Activated B cell treated with CpG ODN at 0.5 μM for 24 hours (primary cell): ENCODE measurements at regions not wholly inside any gene's neighbourhood (a gene's known extent, or its start where the extent isn't known, plus 50 kb on each side); places are given as distances from the start of the nearest gene placed in this dataset.

ENCODE experiments used
- ATAC-seq: fragments of 200-7000 bp; cut with Tn5 transposase; one replicate; pipeline ENCODE4 v1.10.0; 2021; ENCODE audit warnings: low read depth, mild to moderate bottlenecking, moderate library complexity
- CTCF ChIA-PET: fragments of 350-600 bp; sonication (Branson Sonifier 250); formaldehyde crosslinking; loops from one replicate; lab custom pipeline; 2021; ENCODE audit warnings: antibody characterized with exemption; lab: Charles Lee
- POLR2A ChIA-PET: fragments of 350-600 bp; sonication (Branson Sonifier 250); formaldehyde crosslinking; loops from one replicate; lab custom pipeline; 2021; ENCODE audit warnings: antibody characterized with exemption; lab: Charles Lee
- DNase-seq: peaks from one replicate; pipeline ENCODE4 v3.0.0; 2022
- H3K27ac Mint-ChIP-seq: one replicate; pipeline ENCODE4 v1.8.0; 2020; ENCODE audit warnings: mixed read lengths
- H3K27me3 Mint-ChIP-seq: one replicate; pipeline ENCODE4 v1.8.0; 2021; ENCODE audit warnings: mixed read lengths
- H3K36me3 Mint-ChIP-seq: one replicate; pipeline ENCODE4 v1.8.0; 2021; ENCODE audit warnings: low read depth, mixed read lengths
- H3K4me1 Mint-ChIP-seq: one replicate; pipeline ENCODE4 v1.8.0; 2021; ENCODE audit warnings: mixed read lengths
- H3K4me3 Mint-ChIP-seq: one replicate; pipeline ENCODE4 v1.8.0; 2020; ENCODE audit warnings: mild to moderate bottlenecking, mixed read lengths
- H3K9me3 Mint-ChIP-seq: one replicate; pipeline ENCODE4 v1.8.0; 2020; ENCODE audit warnings: mixed read lengths
- CTCF ChIP-seq: fragments of 200-600 bp; IDR thresholded peaks from one replicate; pipeline ENCODE4 v1.8.0; 2022; ENCODE audit warnings: antibody characterized with exemption, mild to moderate bottlenecking
- intact Hi-C: fragments of 100-400 bp; cut with micrococcal nuclease; formaldehyde crosslinking; loops from one replicate; pipeline ENCODE4 v1.15.1; 2024

DNA sequence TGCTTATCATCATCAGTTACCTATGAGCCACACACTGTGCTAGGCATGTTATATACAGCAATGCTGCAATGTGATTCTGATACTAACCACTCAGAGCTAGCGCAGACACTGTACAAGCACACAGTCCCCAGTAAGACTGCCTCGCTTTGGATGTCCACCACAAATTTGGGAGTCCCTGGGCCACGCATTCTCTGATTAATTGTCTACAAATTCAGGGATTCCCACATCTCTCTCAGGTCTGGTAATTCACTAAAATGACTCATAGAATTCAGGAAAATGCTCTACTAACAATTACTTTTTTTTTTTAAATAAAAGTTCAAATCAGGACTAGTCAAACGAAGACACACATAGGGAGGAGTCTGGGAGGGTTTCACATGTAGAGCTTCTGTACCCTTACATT is 652.1 kb upstream of the AADAT start:
- intact Hi-C loops = no loop called here
- ATAC-seq (no peak), DNase-seq (no peak)
- no peaks in the 10 kb centered on the region for H3K27me3 Mint-ChIP-seq
- ChIA-PET CTCF (no interaction called here), POLR2A (no interaction called here)
- TF ChIP-seq CTCF = no peak
- no peaks in the 10 kb centered on the region for H3K4me1 Mint-ChIP-seq
- H3K9me3 Mint-ChIP-seq = no peaks in the 10 kb centered on the region
- H3K27ac Mint-ChIP-seq = no peak overlapping the region
- H3K4me3 Mint-ChIP-seq = no peak overlapping the region
- no peaks in the 10 kb centered on the region for H3K36me3 Mint-ChIP-seq

- H3K27me3 Mint-ChIP-seq = no peaks in the 10 kb centered on the region
- no peaks in the 10 kb centered on the region for H3K36me3 Mint-ChIP-seq
- no peak for TF ChIP-seq CTCF
- DNase-seq = no peak
- ATAC-seq = no peak
- no peaks in the 10 kb centered on the region for H3K9me3 Mint-ChIP-seq
- H3K27ac Mint-ChIP-seq = no peak overlapping the region
- H3K4me1 Mint-ChIP-seq = no peaks in the 10 kb centered on the region
- intact Hi-C loops = no loop called here
- POLR2A ChIA-PET = interaction anchor here (0.6 kb wide), 1 partner anchor 1124 kb away, joined by 7 read pairs; no protein-coding TSS in a partner anchor
- no peak overlapping the region for H3K4me3 Mint-ChIP-seq
- CTCF ChIA-PET = no interaction called here
These were observed 647.0 kb upstream of the AADAT start for GRCh38 chr4:170736710-170737109.

GRCh38 chr4:170729897-170730296 is 640.1 kb upstream of the AADAT start:
- intact Hi-C loops = no loop called here
- Mint-ChIP-seq H3K4me1 (no peaks in the 10 kb centered on the region), H3K27ac (no peak overlapping the region), H3K4me3 (no peak overlapping the region), H3K27me3 (no peaks in the 10 kb centered on the region), H3K36me3 (no peaks in the 10 kb centered on the region), H3K9me3 (no peaks in the 10 kb centered on the region)
- DNase-seq = no peak
- ChIA-PET CTCF (no interaction called here), POLR2A (no interaction called here)
- ATAC-seq = no peak
- TF ChIP-seq CTCF = no peak

GRCh38 chr4:170729236-170729635 is 639.5 kb upstream of the AADAT start:
- H3K27me3 Mint-ChIP-seq = no peaks in the 10 kb centered on the region
- no peak overlapping the region for H3K27ac Mint-ChIP-seq
- no peaks in the 10 kb centered on the region for H3K9me3 Mint-ChIP-seq
- DNase-seq (no peak), ATAC-seq (no peak)
- CTCF ChIA-PET = no interaction called here
- TF ChIP-seq CTCF = no peak
- H3K36me3 Mint-ChIP-seq = no peaks in the 10 kb centered on the region
- no peaks in the 10 kb centered on the region for H3K4me1 Mint-ChIP-seq
- intact Hi-C loops = no loop called here
- no peak overlapping the region for H3K4me3 Mint-ChIP-seq
- POLR2A ChIA-PET = no interaction called here

- CTCF ChIA-PET = no interaction called here
These were observed 634.4 kb upstream of the AADAT start for GRCh38 chr4:170724191-170724590.

More at GRCh38 chr4:170724191-170724590, 634.4 kb upstream of the AADAT start:
- DNase-seq (no peak), ATAC-seq (no peak)
- H3K9me3 Mint-ChIP-seq = peaks cover 4% of the 10 kb centered on the region
- no peaks in the 10 kb centered on the region for H3K36me3 Mint-ChIP-seq
- no peaks in the 10 kb centered on the region for H3K4me1 Mint-ChIP-seq
- no peak overlapping the region for H3K4me3 Mint-ChIP-seq
- intact Hi-C loops = no loop called here
- no peaks in the 10 kb centered on the region for H3K27me3 Mint-ChIP-seq
- POLR2A ChIA-PET = no interaction called here
- no peak overlapping the region for H3K27ac Mint-ChIP-seq
- no peak for TF ChIP-seq CTCF
